ENCODE measurements at regions not wholly inside any gene's neighbourhood (a gene's known extent, or its start where the extent isn't known, plus 50 kb on each side); places are given as distances from the start of the nearest gene placed in this dataset.

- ChIA-PET CTCF (no interaction called here), POLR2A (ENCODE audit: low non-redundant PET) (no interaction called here)
- no peaks in the 10 kb centered on the region for H3K36me3 ChIP-seq (ENCODE audit: insufficient read depth, low read length, poor library complexity, severe bottlenecking)
- no peak overlapping the region for H3K4me3 ChIP-seq (ENCODE audit: low read depth, low read length, poor library complexity, severe bottlenecking)
- intact Hi-C loops (cut with micrococcal nuclease; ENCODE audit: unreplicated experiment): no loop called here
- DNase-seq (ENCODE audit: low spot score): no peak
- H3K27ac ChIP-seq (ENCODE audit: low read depth, low read length, poor library complexity, severe bottlenecking): no peak overlapping the region
- TF ChIP-seq CTCF (conservative IDR thresholded peaks at IDR 0.05; ENCODE audit: low read depth, low read length) (no peak), EZH2 (IDR thresholded peaks at IDR 0.05; ENCODE audit: borderline replicate concordance, low read depth, low read length, poor library complexity, severe bottlenecking) (no peak)
- H3K27me3 ChIP-seq (replicated peaks; ENCODE audit: insufficient read depth, low read depth, low read length, poor library complexity): no peaks in the 10 kb centered on the region
- H3K9me3 ChIP-seq (ENCODE audit: low read depth, low read length, poor library complexity, severe bottlenecking): no peaks in the 10 kb centered on the region
- no peaks in the 10 kb centered on the region for H3K4me1 ChIP-seq (ENCODE audit: insufficient read depth, low read length, poor library complexity, severe bottlenecking)
- no TSS peak for BruUV-seq (replicated peaks)
Observed at GRCh38 chr6:139994998-139995397, 620.5 kb upstream of the CITED2 start.

- intact Hi-C loops (cut with micrococcal nuclease; ENCODE audit: unreplicated experiment): no loop called here
- ChIA-PET POLR2A (ENCODE audit: low non-redundant PET) (no interaction called here), CTCF (no interaction called here)
- Histone ChIP-seq H3K36me3 (ENCODE audit: insufficient read depth, low read length, poor library complexity, severe bottlenecking) (no peaks in the 10 kb centered on the region), H3K27ac (ENCODE audit: low read depth, low read length, poor library complexity, severe bottlenecking) (no peak overlapping the region), H3K9me3 (ENCODE audit: low read depth, low read length, poor library complexity, severe bottlenecking) (no peaks in the 10 kb centered on the region), H3K4me3 (ENCODE audit: low read depth, low read length, poor library complexity, severe bottlenecking) (no peak overlapping the region), H3K4me1 (ENCODE audit: insufficient read depth, low read length, poor library complexity, severe bottlenecking) (no peaks in the 10 kb centered on the region), H3K27me3 (replicated peaks; ENCODE audit: insufficient read depth, low read depth, low read length, poor library complexity) (no peaks in the 10 kb centered on the region)
- no peak for DNase-seq (ENCODE audit: low spot score)
- BruUV-seq (replicated peaks): no TSS peak
- TF ChIP-seq CTCF (conservative IDR thresholded peaks at IDR 0.05; ENCODE audit: low read depth, low read length) (no peak), EZH2 (IDR thresholded peaks at IDR 0.05; ENCODE audit: borderline replicate concordance, low read depth, low read length, poor library complexity, severe bottlenecking) (no peak)
Observed at GRCh38 chr6:139990856-139991465, 616.5 kb upstream of the CITED2 start.

- no peak for TF ChIP-seq EZH2 (IDR thresholded peaks at IDR 0.05; ENCODE audit: borderline replicate concordance, low read depth, low read length, poor library complexity, severe bottlenecking)
- no peak for TF ChIP-seq CTCF (conservative IDR thresholded peaks at IDR 0.05; ENCODE audit: low read depth, low read length)
- H3K4me1 ChIP-seq (ENCODE audit: insufficient read depth, low read length, poor library complexity, severe bottlenecking): no peaks in the 10 kb centered on the region
- no peaks in the 10 kb centered on the region for H3K36me3 ChIP-seq (ENCODE audit: insufficient read depth, low read length, poor library complexity, severe bottlenecking)
- DNase-seq (ENCODE audit: low spot score): no peak
- no peak overlapping the region for H3K4me3 ChIP-seq (ENCODE audit: low read depth, low read length, poor library complexity, severe bottlenecking)
- CTCF ChIA-PET: no interaction called here
- no peaks in the 10 kb centered on the region for H3K9me3 ChIP-seq (ENCODE audit: low read depth, low read length, poor library complexity, severe bottlenecking)
- intact Hi-C loops (cut with micrococcal nuclease; ENCODE audit: unreplicated experiment): no loop called here
- H3K27ac ChIP-seq (ENCODE audit: low read depth, low read length, poor library complexity, severe bottlenecking): no peak overlapping the region
- POLR2A ChIA-PET (ENCODE audit: low non-redundant PET): no interaction called here
- H3K27me3 ChIP-seq (replicated peaks; ENCODE audit: insufficient read depth, low read depth, low read length, poor library complexity): no peaks in the 10 kb centered on the region
- BruUV-seq (replicated peaks): no TSS peak
Observed at GRCh38 chr6:139990026-139990686, 615.7 kb upstream of the CITED2 start.

All from A673 (cell line).